ENCODE measurements at regions not wholly inside any gene's neighbourhood (a gene's known extent, or its start where the extent isn't known, plus 50 kb on each side); places are given as distances from the start of the nearest gene placed in this dataset.

DNA sequence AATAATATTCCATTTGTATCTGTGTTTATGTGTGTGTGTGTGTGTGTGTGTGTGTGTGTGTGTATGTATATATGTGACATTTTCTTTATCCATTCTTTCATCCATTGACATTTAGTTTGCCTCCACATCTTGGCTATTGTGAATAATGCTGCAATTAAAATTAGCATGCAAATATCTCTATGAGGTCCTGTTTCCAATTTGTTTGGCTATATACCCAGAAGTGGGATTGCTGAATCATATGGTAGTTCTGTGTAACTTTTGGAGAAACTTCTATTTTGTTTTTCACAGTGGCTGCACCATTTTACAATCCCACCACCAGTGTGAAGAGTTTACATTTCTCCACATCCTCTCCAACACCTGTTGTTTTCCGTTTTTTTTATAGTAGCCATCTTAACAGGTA lies 53.1 kb downstream of the CH25H start:
- no peak for DNase-seq (ENCODE audit: low read depth)

GRCh38 chr10:89153116-89153515 lies 54.0 kb downstream of the CH25H start:
- DNase-seq (ENCODE audit: low read depth) = no peak

GRCh38 chr10:89151857-89152256 lies 55.3 kb downstream of the CH25H start:
- DNase-seq (ENCODE audit: low read depth) = no peak

- DNase-seq (ENCODE audit: low read depth) = no peak
Measured at GRCh38 chr10:89148061-89148460, 59.1 kb downstream of the CH25H start.

DNA sequence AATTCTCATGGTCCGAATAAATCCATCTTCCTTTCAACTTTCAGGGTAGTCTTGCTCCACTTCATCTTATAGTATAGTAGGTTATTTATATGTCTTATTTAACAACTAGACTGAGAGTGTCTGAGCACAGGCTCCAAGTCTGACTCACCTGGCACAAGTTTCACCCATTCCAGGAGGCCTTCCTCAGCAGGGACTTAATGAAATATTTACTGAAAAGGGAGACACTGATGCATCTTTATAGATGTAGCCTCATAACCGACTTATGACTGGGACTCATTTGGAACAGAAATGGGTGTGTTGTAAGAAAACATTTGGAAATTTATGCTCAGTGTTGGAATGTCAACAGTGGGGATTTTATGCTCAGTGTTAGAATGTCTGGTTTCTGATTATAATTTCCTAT lies 59.9 kb downstream of the CH25H start:
- peak; percentile 25 for DNase-seq (ENCODE audit: low read depth)

- DNase-seq (ENCODE audit: low read depth) = no peak
Measured at GRCh38 chr10:89144836-89145235, 62.3 kb downstream of the CH25H start.

- no peak for DNase-seq (ENCODE audit: low read depth)
Measured at GRCh38 chr10:89142590-89142989, 64.5 kb downstream of the CH25H start.

DNA sequence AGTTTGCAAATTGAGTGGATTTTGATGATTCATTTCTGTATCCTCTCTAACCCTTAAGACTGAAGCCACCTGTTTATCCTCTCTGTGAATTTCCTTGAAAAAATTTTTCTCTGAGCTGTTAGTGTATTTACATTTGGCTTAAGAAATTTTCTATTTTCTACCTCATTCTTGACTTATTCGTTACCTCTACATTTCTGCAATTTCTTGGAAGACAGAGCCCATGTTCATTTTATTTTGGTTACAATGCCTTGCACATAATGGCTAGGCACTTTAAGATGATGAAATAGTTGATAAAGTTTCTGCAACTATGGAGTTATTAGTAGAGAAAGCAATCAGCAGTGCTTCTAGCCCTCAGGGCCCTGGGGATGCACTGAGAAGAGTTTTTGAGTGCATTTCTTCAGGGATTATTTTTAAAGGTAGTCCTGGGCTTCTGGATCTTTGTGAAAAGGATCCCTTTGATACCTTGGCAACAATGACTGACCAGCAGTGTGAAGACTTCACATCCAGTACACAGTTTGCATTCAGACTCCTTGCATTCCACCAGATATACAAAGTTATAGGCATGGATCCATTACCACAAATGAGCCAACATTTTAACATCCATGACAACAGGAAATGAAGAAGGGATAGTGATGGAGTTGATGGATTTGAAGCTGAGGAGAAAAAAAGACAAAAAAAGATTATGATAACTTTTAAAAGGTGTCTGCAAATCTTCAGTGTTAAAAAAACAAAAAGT lies 68.2 kb downstream of the CH25H start:
- no peak for DNase-seq (ENCODE audit: low read depth)

DNA sequence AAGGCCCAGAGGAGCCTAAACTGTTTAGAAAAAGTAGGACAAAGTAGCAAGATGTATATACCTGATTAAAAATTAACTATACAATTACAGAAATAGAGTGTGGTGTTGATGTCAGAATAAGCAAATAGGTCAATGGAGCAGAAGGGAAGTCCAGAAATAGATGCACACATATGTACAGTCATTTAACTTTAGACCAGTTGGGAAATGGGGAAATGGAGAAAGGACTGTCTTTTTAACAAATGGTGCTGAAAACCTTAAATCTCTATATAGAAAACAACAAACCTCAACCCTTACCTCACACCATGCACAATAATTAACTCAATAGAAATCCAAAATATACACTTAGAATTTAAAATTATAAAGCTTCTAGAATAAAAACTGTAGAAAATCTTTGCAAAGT lies 72.2 kb downstream of the CH25H start:
- DNase-seq (ENCODE audit: low read depth) = no peak

- DNase-seq (ENCODE audit: low read depth) = peak; percentile 47
Measured at GRCh38 chr10:89129911-89130310, 77.2 kb downstream of the CH25H start.

DNA sequence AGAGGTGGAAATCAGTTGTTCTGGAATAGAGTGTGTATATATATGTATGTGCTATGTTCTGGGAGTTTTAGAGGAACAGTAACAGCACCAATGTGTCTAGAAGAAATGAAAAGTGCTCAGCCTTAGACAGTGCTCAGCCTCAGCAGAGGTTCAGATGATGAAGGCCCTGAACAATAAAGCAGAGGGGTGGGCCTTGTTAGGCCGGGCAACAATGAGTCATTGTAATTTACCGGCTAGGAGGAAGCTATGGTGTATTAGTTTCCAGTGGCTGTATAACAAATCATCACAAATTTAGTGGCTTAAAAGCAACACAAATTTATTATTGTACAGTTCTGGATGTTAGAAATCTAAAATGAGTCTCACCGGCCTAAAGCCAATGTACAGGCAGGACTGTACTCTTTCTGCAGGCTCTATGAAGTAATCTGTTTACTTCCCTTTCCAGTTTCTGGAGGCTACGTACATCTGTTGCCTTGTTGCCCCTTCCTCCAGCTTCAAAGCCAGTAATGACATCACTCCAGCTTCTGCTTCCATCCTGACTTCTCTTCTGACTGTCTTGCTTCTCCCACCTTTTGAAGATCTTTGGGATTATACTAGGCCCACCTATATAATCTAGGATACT lies 84.6 kb downstream of the CH25H start:
- no peak for DNase-seq (ENCODE audit: low read depth)

- DNase-seq (ENCODE audit: low read depth) = no peak
Measured at GRCh38 chr10:89121764-89122020, 85.4 kb downstream of the CH25H start.

GRCh38 chr10:89120931-89121763 lies 86.0 kb downstream of the CH25H start:
- peak; percentile 5 for DNase-seq (ENCODE audit: low read depth)

DNA sequence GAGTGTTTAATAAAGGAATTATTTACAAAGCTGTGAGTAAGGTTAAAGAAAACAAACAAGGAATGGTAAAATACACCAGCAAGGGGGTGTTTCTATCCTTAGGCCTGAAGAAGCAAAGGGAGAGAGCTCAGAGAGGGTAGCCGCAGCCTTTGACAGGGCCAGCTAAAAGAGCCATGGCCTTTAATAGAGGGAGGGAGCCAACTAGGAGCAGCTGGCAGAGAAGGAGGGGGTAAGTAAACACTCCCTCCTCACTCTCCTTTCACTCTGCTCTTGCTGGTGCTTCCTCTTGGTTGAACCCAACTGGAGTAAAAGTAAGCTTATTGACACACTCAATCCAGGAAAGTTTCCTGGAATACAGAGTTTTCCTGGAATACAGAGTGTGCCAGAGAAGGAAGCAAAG lies 87.5 kb downstream of the CH25H start:
- no peak for DNase-seq (ENCODE audit: low read depth)

DNA sequence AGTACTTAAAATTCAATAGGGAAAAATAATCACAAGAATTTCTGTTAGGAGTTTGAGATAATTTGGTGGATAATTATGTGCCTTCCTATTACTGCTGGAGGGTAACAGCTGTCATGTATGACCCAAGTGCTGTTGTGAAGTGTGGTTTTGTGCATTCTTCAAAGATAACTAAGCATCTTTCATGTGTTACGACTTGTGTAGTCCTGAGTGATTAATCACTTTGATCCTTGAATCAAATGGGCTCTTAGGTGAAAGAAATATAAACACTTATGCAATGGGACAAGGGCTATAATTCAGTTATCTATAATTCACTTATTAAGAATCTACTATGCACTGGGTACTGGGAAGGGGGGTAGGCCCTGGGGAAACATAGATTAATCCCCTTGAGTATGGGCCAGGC lies 89.0 kb downstream of the CH25H start:
- DNase-seq (ENCODE audit: low read depth) = peak; percentile 29

- DNase-seq (ENCODE audit: low read depth) = peak; percentile 33
Measured at GRCh38 chr10:89115876-89116627, 91.1 kb downstream of the CH25H start.

GRCh38 chr10:89114846-89115625 lies 92.1 kb downstream of the CH25H start:
- no peak for DNase-seq (ENCODE audit: low read depth)

GRCh38 chr10:89102735-89103134 lies 104.4 kb downstream of the CH25H start:
- DNase-seq (ENCODE audit: low read depth) = no peak

GRCh38 chr10:89101943-89102342 lies 105.2 kb downstream of the CH25H start:
- no peak for DNase-seq (ENCODE audit: low read depth)

DNA sequence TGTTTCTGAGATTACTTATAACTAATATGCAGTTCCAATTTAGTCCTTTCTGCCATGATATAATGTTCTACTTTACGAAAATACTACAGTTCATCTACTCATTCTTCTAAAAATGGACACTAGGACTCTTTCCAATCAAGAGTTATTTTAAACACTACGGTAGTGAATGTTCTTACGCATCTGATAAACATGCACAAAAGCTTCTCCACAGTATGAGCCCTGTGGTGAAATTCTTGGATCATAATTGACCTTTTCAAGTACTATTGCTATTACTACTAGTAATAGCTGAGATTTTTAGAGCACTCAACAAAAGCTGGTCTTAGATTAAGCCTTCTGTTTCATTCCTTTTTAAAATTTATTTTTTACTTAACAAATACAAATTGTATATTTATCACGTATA lies 106.4 kb downstream of the CH25H start:
- no peak for DNase-seq (ENCODE audit: low read depth)

- DNase-seq (ENCODE audit: low read depth) = no peak
Measured at GRCh38 chr10:89097226-89097625, 106.6 kb downstream of the FAS start.
